GM19238 (cell line): ENCODE measurements at regions not wholly inside any gene's neighbourhood (a gene's known extent, or its start where the extent isn't known, plus 50 kb on each side); places are given as distances from the start of the nearest gene placed in this dataset.

Experiments used
- DNase-seq: peaks from one replicate; pipeline ENCODE4 v3.0.0; 2011; ENCODE audit warnings: low spot score; ENCODE audit not compliant: insufficient read length

GRCh38 chr12:125267114-125267513 is 201.9 kb downstream of the AACS start:
- no peak for DNase-seq

DNA sequence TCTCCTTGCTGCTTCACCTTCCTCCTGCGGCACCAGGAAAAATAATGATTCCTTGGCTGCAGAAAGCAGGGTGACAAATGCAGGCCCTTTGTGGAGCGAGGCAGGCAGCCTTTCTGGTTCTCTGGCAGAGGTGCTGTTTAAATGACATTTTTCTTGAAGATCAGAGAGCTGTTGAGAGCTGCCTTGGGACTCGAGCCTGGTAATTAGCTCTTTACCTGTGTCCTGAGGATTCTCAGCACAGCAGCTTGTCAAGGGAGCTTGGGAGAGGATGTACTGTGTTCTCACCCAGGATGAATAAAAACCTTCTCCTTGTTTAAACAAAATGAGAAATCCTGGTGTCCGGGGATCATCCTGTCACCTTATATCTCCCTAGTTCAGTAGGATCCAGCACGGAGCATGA is 204.0 kb downstream of the AACS start:
- DNase-seq, result no peak

DNA sequence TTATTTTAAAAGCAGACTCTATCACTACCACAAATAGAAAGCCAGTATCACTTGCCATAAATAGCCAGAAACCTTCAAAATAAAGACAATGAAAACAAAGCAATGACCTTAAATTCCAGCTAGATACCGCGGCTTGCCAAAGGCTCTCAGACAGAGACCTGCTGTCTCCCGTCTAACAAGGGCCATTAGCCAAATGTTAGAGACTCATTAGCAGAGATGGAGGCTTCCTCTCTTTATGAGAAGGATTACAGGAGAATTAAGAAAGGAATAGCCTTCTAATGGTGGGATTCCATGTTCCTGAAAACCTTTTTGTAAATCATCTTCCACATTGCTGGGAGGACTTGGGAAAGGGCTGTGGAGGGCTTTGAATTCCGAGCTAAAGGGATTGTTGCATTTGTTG is 206.7 kb downstream of the AACS start:
- no peak for DNase-seq

- DNase-seq, result no peak
Observed at GRCh38 chr12:125272383-125272933, 207.2 kb downstream of the AACS start.

- no peak for DNase-seq
Observed at GRCh38 chr12:125276567-125276966, 211.3 kb downstream of the AACS start.

- no peak for DNase-seq
Observed at GRCh38 chr12:125280482-125281377, 215.5 kb downstream of the AACS start.

DNA sequence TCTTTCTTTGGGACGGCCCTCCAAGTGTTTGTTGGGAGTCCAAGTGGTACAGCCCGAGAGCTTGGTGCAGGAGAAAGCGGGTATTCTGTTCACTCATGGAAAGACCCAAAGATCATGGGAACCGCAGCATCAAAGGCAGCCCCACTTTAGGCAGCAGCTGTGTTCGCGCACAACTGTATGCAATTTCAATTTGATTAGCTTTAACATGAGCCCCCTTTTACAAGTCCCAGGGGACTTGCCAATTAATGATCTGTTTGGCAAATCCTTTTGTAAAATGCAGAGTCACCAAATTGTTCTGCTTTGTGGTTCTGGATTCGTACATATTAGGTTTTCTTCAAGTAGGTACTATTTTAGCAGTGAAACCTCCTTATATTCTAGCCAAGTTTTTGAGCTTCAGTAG is 217.7 kb downstream of the AACS start:
- DNase-seq, result no peak

- DNase-seq, result no peak
Observed at GRCh38 chr12:125283521-125283920, 218.3 kb downstream of the AACS start.

GRCh38 chr12:125284087-125284486 is 218.9 kb downstream of the AACS start:
- no peak for DNase-seq

GRCh38 chr12:125284945-125285685 is 219.9 kb downstream of the AACS start:
- no peak for DNase-seq

- no peak for DNase-seq
Observed at GRCh38 chr12:125286005-125286727, 220.9 kb downstream of the AACS start.

DNA sequence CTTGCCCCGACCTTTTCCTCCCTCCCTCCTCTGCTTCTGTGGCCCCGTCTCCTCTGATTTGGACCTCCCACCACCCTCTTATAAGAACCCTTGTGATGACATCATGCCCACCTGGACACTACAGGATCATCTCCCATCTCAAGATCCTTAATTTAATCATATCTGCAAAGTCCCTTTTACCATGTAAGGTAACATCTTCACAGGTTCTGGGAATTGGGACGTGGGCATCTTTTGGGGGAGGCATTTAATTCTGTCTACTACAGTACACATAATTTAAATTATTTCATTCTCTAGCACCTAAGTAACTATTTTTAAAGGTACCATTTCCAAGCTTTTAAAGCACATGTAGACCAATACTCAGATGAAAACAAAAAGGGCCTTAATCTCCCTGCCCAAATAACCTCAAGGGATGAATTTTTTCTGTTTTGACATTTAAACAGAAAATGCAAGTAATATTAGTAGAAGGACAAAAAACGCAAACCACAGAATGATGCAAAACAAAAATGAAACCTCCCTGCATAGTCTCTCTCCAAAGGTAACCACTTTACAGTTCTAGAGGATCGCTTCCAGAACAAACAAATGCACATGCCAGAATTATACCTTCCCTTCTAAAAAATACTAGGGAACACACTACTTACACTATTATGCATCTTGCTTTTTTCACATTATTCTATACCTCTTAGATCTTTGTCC is 222.1 kb downstream of the AACS start:
- DNase-seq, result no peak

- DNase-seq, result no peak
Observed at GRCh38 chr12:125288931-125289928, 224.0 kb downstream of the AACS start.

DNA sequence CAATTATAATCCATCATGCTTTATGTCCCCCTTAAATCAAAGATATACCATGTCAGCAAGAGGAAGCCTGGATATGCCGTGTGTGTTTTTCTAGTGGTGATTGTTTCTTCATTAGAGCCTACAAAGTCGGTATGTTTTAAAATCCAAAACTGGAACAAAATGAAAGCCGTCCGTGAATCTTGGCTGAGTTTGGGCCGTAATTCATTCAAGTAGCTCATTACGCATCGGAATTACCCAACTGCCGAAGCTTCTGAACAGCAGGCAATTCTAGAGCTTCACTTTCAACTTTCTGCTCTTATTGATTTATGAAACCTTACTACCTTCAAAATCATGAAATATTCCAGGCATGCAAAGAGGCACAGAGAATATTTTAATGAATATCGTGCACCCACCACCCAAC is 224.7 kb downstream of the AACS start:
- DNase-seq, result no peak

DNA sequence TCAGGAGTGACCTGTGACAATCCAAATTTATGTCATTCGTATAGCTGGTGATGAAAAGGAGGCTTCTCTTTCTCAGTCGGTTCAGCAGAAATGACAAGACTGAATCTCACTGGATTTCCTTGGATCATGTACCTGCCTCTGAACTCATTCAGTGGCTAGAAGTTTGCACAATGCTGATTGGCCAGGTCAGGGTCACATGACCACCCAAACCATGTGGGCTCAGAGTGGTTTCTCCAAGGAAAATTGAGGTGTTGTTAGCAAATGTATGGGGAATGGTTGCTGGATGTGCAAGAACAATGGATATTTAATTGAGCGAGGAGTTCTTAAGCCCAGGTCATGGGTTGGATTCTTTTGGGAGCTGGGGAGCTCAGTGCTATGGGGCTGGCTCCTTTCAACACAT is 227.5 kb downstream of the AACS start:
- DNase-seq, result no peak

DNA sequence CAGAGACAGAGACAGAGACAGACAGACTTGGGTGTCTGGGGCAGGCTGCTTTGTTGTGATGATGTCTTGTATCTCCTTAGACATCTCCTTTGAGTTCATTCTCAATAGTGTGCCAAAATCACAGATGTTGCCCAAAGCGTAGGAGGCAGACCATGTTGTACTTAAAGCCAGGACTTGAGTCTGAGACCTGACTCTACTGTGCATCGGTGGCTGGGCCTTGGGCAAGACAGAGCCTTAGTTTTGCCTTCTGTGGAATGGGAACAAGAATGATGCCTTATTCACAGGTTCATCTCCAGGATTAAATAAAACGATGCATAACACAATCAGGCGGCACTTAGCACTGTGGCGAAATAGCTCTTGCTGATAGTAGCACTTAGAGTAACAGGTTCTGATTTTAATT is 230.3 kb downstream of the AACS start:
- DNase-seq, result no peak

GRCh38 chr12:125296701-125297100 is 231.5 kb downstream of the AACS start:
- no peak for DNase-seq

DNA sequence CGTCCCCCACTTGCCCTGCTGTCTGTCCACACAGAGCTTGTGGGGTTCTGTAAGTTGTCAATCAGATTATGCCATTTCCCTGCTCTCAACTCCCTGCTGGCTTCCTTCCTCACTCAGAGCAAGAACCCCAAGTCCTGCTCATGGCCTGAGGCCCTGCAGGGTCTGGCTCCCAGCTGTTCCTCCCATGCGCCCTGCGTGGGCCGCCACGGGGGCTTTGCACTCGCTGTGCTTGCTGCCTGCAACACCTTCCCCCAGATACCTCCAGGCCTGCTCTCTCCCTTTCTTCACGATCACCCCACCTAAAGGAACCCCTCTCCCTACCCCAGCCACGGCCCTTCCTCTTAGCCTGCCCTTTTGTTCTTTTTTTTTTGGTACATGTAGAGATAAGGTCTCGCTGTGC is 234.6 kb downstream of the AACS start:
- no peak for DNase-seq

- DNase-seq, result no peak
Observed at GRCh38 chr12:125300249-125300648, 235.0 kb downstream of the AACS start.

DNA sequence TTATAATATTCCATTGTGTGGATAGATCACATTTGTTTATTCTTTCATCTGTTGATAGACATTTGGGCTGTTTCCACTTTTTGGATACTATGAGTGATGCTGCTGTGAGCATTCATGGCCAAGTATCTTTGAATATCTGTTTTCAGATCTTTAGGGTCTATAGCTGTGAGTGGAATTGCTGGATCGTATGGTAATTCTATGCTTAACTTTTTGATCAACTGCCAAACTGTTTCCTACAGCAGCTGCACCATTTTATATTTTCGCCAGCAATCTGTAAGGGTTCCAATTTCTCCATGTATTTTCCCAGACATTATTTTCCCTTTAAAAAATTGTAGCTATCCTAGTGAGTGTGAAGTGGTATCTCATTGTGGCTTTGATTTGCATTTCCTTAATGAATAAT is 238.1 kb downstream of the AACS start:
- no peak for DNase-seq
